Mesendoderm (in vitro differentiated cells): ENCODE measurements at regions not wholly inside any gene's neighbourhood (a gene's known extent, or its start where the extent isn't known, plus 50 kb on each side); places are given as distances from the start of the nearest gene placed in this dataset.

Source experiments
- DNase-seq: peaks from one replicate; pipeline ENCODE4 v3.0.0; 2013
- H2AK5ac ChIP-seq: 2 replicates; pipeline ENCODE4 v1.6.1; 2013; ENCODE audit warnings: low read length, inconsistent platforms
- H2BK120ac ChIP-seq: 2 replicates; pipeline ENCODE4 v1.6.1; 2013; ENCODE audit warnings: low read depth, mild to moderate bottlenecking, low read length, moderate library complexity, mixed read lengths
- H2BK15ac ChIP-seq: replicated peaks from 2 replicates; pipeline ENCODE4 v1.6.1; 2013; ENCODE audit warnings: low read depth, mild to moderate bottlenecking, moderate library complexity
- H2BK5ac ChIP-seq: 2 replicates; pipeline ENCODE4 v1.6.1; 2013; ENCODE audit warnings: low read length, inconsistent platforms
- H3K18ac ChIP-seq: 2 replicates; pipeline ENCODE4 v1.6.1; 2013; ENCODE audit warnings: mild to moderate bottlenecking, low read length, mixed read lengths
- H3K23ac ChIP-seq: one replicate; pipeline ENCODE4 v1.6.1; 2013; ENCODE audit warnings: low read length
- H3K27ac ChIP-seq: 2 replicates; pipeline ENCODE4 v1.5.1; 2013; ENCODE audit warnings: low read depth, mild to moderate bottlenecking, inconsistent platforms, low read length, moderate library complexity
- H3K27me3 ChIP-seq: 2 replicates; pipeline ENCODE4 v1.6.1; 2013; ENCODE audit warnings: low read length, control low read depth, mild to moderate bottlenecking, inconsistent platforms; ENCODE audit not compliant: insufficient read depth, poor library complexity
- H3K36me3 ChIP-seq: 2 replicates; pipeline ENCODE4 v1.6.1; 2013; ENCODE audit warnings: low read length, inconsistent platforms; ENCODE audit not compliant: control insufficient read depth, insufficient read depth
- H3K4ac ChIP-seq: one replicate; pipeline ENCODE4 v1.6.1; 2013; ENCODE audit warnings: low read depth, mild to moderate bottlenecking, low read length, moderate library complexity
- H3K4me1 ChIP-seq: 2 replicates; pipeline ENCODE4 v1.6.1; 2013; ENCODE audit warnings: low read depth, low read length, inconsistent platforms; ENCODE audit not compliant: control insufficient read depth
- H3K4me2 ChIP-seq: 2 replicates; pipeline ENCODE4 v1.6.1; 2013; ENCODE audit warnings: low read length
- H3K4me3 ChIP-seq: 2 replicates; pipeline ENCODE4 v1.5.1; 2013; ENCODE audit warnings: mild to moderate bottlenecking, low read length
- H3K56ac ChIP-seq: one replicate; pipeline ENCODE4 v1.6.1; 2013; ENCODE audit warnings: low read length
- H3K79me1 ChIP-seq: 2 replicates; pipeline ENCODE4 v1.6.1; 2013; ENCODE audit warnings: low read length, inconsistent platforms
- H3K79me2 ChIP-seq: 2 replicates; pipeline ENCODE4 v1.6.1; 2013; ENCODE audit warnings: mild to moderate bottlenecking, low read length; ENCODE audit not compliant: control insufficient read depth, insufficient read depth
- H3K9ac ChIP-seq: 2 replicates; pipeline ENCODE4 v1.6.1; 2013; ENCODE audit warnings: low read length, inconsistent platforms
- H4K5ac ChIP-seq: one replicate; pipeline ENCODE4 v1.6.1; 2013; ENCODE audit warnings: low read length
- H4K8ac ChIP-seq: one replicate; pipeline ENCODE4 v1.6.1; 2013; ENCODE audit warnings: low read depth, mild to moderate bottlenecking, control low read depth, low read length, moderate library complexity
- WGBS: extraction: QIAGEN DNeasy Blood & Tissue Kit; methylation state at CpG from one replicate; pipeline ENCODE4 v1.1.7; 2013; ENCODE audit warnings: low lambda C conversion rate, missing lambda C conversion rate; ENCODE audit not compliant: insufficient coverage; ENCODE audit errors: extremely low coverage; 5-methylcytosine and 5-hydroxymethylcytosine counted together

DNA sequence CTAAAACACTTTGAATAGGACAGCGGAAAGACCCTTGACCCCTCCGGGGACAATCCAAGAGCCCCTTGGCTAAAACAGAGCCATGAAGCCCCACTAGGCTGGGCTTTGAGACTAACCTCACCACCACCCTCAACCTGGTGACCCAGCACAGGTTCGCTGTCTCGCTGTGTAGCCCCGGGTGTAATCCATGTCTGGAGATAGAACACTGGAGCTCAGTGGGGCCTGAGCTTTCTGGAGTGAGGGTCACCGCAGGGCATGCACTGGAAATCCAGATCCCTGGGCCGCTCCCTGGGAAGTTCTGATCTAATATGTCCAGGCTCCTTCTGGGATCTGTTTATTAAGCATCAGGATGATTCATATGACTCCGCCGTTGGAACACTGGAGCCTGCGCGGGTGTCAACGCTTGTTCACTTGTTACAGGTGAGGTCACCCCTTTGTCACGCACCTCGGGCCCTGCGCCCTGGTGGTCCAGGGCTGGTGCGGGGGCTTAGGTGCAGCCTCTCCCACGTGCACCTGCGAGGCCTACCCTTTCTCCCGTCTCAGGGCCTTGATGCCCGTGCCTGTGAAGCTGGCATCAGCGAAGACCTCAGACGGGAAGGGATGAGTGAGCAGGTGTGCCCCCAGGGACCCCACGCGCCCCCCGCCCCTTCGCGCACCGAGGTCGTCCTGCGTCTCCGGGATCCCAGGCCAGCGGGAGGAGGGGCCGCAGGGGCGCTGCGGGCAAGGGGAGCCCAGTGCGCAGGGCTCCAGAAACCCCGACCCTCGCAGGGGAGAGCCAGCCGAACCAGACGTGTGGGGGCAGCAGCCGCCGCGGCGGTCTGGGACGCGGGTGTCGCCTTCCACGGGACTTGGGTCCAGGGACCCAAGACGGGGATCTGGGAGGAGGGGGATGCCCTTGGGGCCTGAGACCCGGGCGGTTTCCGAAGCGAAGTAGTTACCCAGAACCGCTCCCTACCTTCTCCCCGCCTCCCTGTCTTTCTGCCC is 224.1 kb upstream of the FOXF1 start:
- H2BK120ac ChIP-seq, result no peak overlapping the region
- peak overlapping the region; percentile 81 for H3K56ac ChIP-seq
- no peak overlapping the region for H3K18ac ChIP-seq
- no peak overlapping the region for H4K5ac ChIP-seq
- H3K79me2 ChIP-seq, result no peaks in the 10 kb centered on the region
- H3K36me3 ChIP-seq, result no peaks in the 10 kb centered on the region
- H4K8ac ChIP-seq, result no peak overlapping the region
- no peak for DNase-seq
- H3K4me2 ChIP-seq, result peak overlapping the region; percentile 68
- no CpG with 5 or more reads among the region's 55 CpGs for WGBS
- peaks cover 49% of the 10 kb centered on the region for H3K27me3 ChIP-seq
- H3K4me3 ChIP-seq, result no peak overlapping the region
- no peak overlapping the region for H2BK15ac ChIP-seq
- peak overlapping the region; percentile 61 for H3K9ac ChIP-seq
- no peak overlapping the region for H2AK5ac ChIP-seq
- H3K27ac ChIP-seq, result no peak overlapping the region
- H3K4ac ChIP-seq, result no peak overlapping the region
- no peak overlapping the region for H2BK5ac ChIP-seq
- H3K79me1 ChIP-seq, result no peaks in the 10 kb centered on the region
- no peaks in the 10 kb centered on the region for H3K4me1 ChIP-seq
- no peak overlapping the region for H3K23ac ChIP-seq

DNA sequence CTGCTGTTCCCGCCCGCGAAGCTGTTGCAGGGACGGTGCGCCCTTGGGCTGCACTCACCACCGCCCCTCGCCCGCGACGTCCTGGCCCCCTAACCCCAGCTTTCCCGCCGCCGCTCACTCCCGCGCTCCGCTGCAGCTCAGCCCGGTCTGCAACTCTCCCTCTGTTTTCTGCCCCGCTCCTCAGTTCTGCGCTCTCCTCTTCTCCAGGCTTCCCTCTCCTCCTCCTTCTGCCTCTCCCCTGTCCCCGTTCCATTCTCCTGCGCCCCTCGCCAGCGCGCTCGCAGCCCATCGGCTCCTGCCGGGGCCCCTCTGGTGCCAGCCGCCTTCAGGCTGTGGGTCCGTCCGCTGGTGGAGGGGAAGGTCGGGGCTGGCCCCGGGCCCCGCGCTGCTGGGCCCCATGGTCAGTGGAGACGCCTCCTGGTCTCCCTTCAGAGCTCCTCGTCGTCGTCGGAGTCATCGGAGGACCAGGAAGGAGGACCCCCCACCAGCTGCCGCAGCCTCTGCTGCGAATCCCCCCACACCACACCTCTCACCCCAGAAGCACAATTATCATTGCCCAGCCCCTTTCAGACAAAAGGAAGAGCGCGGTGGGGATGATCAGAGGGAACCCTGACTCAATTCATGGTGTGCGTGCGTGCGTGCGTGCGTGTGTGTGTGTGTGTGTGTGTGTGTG is 223.2 kb upstream of the FOXF1 start:
- Histone ChIP-seq H4K5ac (no peak overlapping the region), H3K36me3 (no peaks in the 10 kb centered on the region), H3K27ac (no peak overlapping the region), H3K9ac (peak overlapping the region; percentile 61), H2BK5ac (no peak overlapping the region), H2AK5ac (no peak overlapping the region), H3K4me3 (peak overlapping the region; percentile 19), H3K23ac (no peak overlapping the region), H3K27me3 (peaks cover 49% of the 10 kb centered on the region), H3K79me1 (no peaks in the 10 kb centered on the region), H2BK120ac (no peak overlapping the region), H4K8ac (no peak overlapping the region), H3K79me2 (no peaks in the 10 kb centered on the region), H3K4me1 (no peaks in the 10 kb centered on the region), H3K56ac (peak overlapping the region; percentile 81), H2BK15ac (no peak overlapping the region), H3K4ac (no peak overlapping the region), H3K18ac (peak overlapping the region; percentile 12), H3K4me2 (peak overlapping the region; percentile 68)
- no CpG with 5 or more reads among the region's 49 CpGs for WGBS
- peak; percentile 52 for DNase-seq

DNA sequence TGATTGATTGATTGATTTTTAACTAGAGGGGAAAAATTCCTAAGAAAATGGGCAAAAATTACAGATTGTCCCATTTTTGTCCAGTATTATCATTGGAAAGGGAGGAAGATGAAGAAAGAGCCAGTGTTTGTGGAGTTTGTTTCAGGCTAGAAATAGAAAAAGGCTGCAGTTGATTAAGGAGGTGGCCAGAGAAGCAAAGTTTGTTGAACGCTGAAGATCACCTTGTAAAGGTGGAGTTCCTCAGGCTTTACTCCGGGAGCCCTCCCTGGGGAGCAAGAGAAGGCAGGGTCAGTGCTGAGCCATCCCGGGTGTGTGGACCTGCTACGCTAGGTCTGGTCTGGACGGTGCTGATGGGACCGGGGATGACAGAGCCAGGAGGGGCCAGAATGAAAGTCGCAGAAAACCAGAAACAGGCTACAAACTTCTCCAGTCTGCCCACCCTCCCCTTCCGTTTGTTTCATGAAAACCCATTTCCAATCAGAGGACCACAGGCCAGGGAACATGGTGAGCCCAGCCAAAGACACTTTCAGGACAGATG is 222.6 kb upstream of the FOXF1 start:
- Histone ChIP-seq H3K56ac (no peak overlapping the region), H2BK5ac (no peak overlapping the region), H3K4me3 (no peak overlapping the region), H3K79me1 (no peaks in the 10 kb centered on the region), H3K9ac (no peak overlapping the region), H3K4ac (no peak overlapping the region), H3K36me3 (no peaks in the 10 kb centered on the region), H2BK15ac (no peak overlapping the region), H4K5ac (no peak overlapping the region), H2AK5ac (no peak overlapping the region), H2BK120ac (no peak overlapping the region), H3K4me1 (no peaks in the 10 kb centered on the region), H3K27me3 (peaks cover 49% of the 10 kb centered on the region), H3K4me2 (no peak overlapping the region), H3K79me2 (no peaks in the 10 kb centered on the region), H4K8ac (no peak overlapping the region), H3K23ac (no peak overlapping the region), H3K18ac (no peak overlapping the region), H3K27ac (no peak overlapping the region)
- no CpG with 5 or more reads among the region's 8 CpGs for WGBS
- no peak for DNase-seq

DNA sequence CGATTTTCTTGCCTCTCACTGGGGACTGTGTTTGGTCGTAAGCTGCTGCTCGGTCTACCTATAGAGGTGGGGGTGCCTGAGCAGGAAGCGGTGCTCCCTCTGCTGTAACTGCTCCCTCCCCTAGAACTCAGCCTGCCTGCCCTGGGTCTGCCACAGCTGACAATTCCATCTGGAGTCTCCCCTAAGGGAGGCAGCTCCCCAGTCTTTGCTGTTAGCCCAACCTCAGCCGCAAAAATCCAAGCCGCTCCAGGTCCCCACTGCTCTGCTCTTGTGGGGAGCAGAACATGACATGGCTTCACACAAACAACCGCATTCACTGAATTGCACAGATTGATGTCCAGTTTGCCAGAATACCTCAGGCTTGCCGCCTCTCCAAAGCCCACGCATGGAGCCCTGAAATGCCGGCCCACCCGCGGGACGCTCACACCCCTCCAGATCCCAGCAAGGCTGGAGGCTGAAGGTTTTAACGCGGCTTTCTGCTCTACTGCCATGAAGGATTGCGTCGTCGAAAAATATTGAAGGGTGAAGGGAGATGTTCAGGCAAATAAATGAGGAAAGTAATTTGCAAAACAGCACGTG is 221.5 kb upstream of the FOXF1 start:
- no CpG with 5 or more reads among the region's 19 CpGs for WGBS
- Histone ChIP-seq H3K4me2 (no peak overlapping the region), H4K8ac (no peak overlapping the region), H3K4ac (no peak overlapping the region), H3K27me3 (peaks cover 49% of the 10 kb centered on the region), H4K5ac (no peak overlapping the region), H3K18ac (no peak overlapping the region), H3K4me3 (no peak overlapping the region), H3K79me1 (no peaks in the 10 kb centered on the region), H3K56ac (no peak overlapping the region), H3K9ac (no peak overlapping the region), H3K4me1 (no peaks in the 10 kb centered on the region), H3K23ac (peak overlapping the region; percentile 32), H2BK5ac (no peak overlapping the region), H2BK120ac (no peak overlapping the region), H3K79me2 (no peaks in the 10 kb centered on the region), H3K27ac (no peak overlapping the region), H2BK15ac (no peak overlapping the region), H3K36me3 (no peaks in the 10 kb centered on the region), H2AK5ac (no peak overlapping the region)
- no peak for DNase-seq

DNA sequence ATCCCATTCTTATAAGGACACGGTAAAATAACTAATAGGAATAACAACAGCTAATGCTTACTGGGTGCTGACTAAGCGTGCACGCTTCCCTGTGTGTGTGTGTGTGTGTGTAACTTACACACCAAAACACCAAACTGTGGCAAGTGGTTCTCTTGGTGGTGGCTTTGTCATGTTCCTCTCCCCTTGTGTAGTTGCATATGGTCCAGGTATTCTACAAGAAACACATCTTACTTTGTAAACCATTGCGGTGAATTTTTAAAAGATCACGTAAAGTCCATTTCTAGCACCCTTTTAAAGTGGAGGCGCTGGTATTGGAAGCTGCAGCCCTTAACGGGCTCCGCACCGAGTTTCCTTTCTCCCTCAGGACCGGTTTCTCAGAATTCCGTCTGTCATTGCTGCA is 221.0 kb upstream of the FOXF1 start:
- no peak overlapping the region for H3K23ac ChIP-seq
- no peak overlapping the region for H3K27ac ChIP-seq
- peaks cover 49% of the 10 kb centered on the region for H3K27me3 ChIP-seq
- H3K56ac ChIP-seq, result no peak overlapping the region
- no peaks in the 10 kb centered on the region for H3K36me3 ChIP-seq
- no peak overlapping the region for H3K4me3 ChIP-seq
- H2AK5ac ChIP-seq, result no peak overlapping the region
- H3K4me2 ChIP-seq, result no peak overlapping the region
- H3K4ac ChIP-seq, result no peak overlapping the region
- no peak overlapping the region for H3K9ac ChIP-seq
- H3K4me1 ChIP-seq, result no peaks in the 10 kb centered on the region
- no peak overlapping the region for H2BK120ac ChIP-seq
- H2BK15ac ChIP-seq, result no peak overlapping the region
- H2BK5ac ChIP-seq, result no peak overlapping the region
- no peak for DNase-seq
- no peaks in the 10 kb centered on the region for H3K79me1 ChIP-seq
- WGBS, result no CpG with 5 or more reads among the region's 11 CpGs
- H3K79me2 ChIP-seq, result no peaks in the 10 kb centered on the region
- H4K8ac ChIP-seq, result no peak overlapping the region
- no peak overlapping the region for H3K18ac ChIP-seq
- H4K5ac ChIP-seq, result no peak overlapping the region
